OCI-LY1 (cell line): ENCODE measurements at regions not wholly inside any gene's neighbourhood (a gene's known extent, or its start where the extent isn't known, plus 50 kb on each side); places are given as distances from the start of the nearest gene placed in this dataset.
"Not testable (repeated sequence)": the region's sequence is repeated elsewhere in the genome, so short reads cannot be mapped to it uniquely, and the experiment has no call there.

Experiments used
- H2AFZ ChIP-seq: fragments of 200-600 bp; sonication (generic), shearing (Covaris generic); 2 replicates; pipeline ENCODE4 v1.6.0; 2014; ENCODE audit warnings: antibody characterized with exemption, mild to moderate bottlenecking, low read length
- H3F3A ChIP-seq: fragments of 200-600 bp; sonication (generic), shearing (Covaris generic); 2 replicates; pipeline ENCODE4 v1.6.0; 2014; ENCODE audit warnings: mild to moderate bottlenecking, antibody characterized with exemption, low read length, moderate library complexity; ENCODE audit not compliant: insufficient read depth
- H3K27ac ChIP-seq: fragments of 200-600 bp; sonication (generic); 2 replicates; pipeline ENCODE4 v1.5.1; 2014; ENCODE audit warnings: low read length, mixed run types, mild to moderate bottlenecking, low read depth; ENCODE audit not compliant: poor library complexity, severe bottlenecking
- H3K27me3 ChIP-seq: fragments of 200-600 bp; sonication (generic); 2 replicates; pipeline ENCODE4 v1.6.0; 2014; ENCODE audit warnings: antibody characterized with exemption, mild to moderate bottlenecking, low read length, moderate library complexity; ENCODE audit not compliant: insufficient read depth
- H3K36me3 ChIP-seq: fragments of 200-600 bp; sonication (generic); 2 replicates; pipeline ENCODE4 v1.6.1; 2014; ENCODE audit warnings: mild to moderate bottlenecking, antibody characterized with exemption, low read length, moderate library complexity, mixed read lengths; ENCODE audit not compliant: insufficient read depth
- H3K4me1 ChIP-seq: fragments of 200-600 bp; sonication (generic); 2 replicates; pipeline ENCODE4 v1.5.1; 2014; ENCODE audit warnings: mild to moderate bottlenecking, low read length, moderate library complexity; ENCODE audit not compliant: insufficient read depth, severe bottlenecking
- H3K4me2 ChIP-seq: fragments of 200-600 bp; sonication (generic), shearing (Covaris generic); 2 replicates; pipeline ENCODE4 v1.6.1; 2014; ENCODE audit warnings: low read length
- H3K4me3 ChIP-seq: fragments of 200-600 bp; sonication (generic); 2 replicates; pipeline ENCODE4 v1.5.1; 2014; ENCODE audit warnings: low read length, low read depth, mild to moderate bottlenecking, mixed read lengths; ENCODE audit not compliant: poor library complexity, severe bottlenecking
- H3K79me2 ChIP-seq: fragments of 200-600 bp; shearing (Covaris generic); 2 replicates; pipeline ENCODE4 v1.6.1; 2016; ENCODE audit warnings: mixed run types, low read length, mixed read lengths; ENCODE audit not compliant: insufficient read depth
- H3K9ac ChIP-seq: fragments of 200-600 bp; sonication (generic), shearing (Covaris generic); 2 replicates; pipeline ENCODE4 v1.6.1; 2014; ENCODE audit warnings: mild to moderate bottlenecking, low read length, mixed read lengths
- H3K9me2 ChIP-seq: fragments of 200-600 bp; sonication (generic), shearing (Covaris generic); 2 replicates; pipeline ENCODE4 v1.6.1; 2014; ENCODE audit warnings: low read depth, mild to moderate bottlenecking, low read length, mixed read lengths
- H3K9me3 ChIP-seq: fragments of 200-600 bp; shearing (Covaris generic); 2 replicates; pipeline ENCODE4 v1.6.1; 2014; ENCODE audit warnings: low read length, mixed read lengths
- H4K20me1 ChIP-seq: fragments of 200-600 bp; sonication (generic), shearing (Covaris generic); 2 replicates; pipeline ENCODE4 v1.6.0; 2016; ENCODE audit warnings: mild to moderate bottlenecking, low read length; ENCODE audit not compliant: insufficient read depth
- EZH2 ChIP-seq: fragments of 200-600 bp; sonication (generic), shearing (Covaris generic); IDR thresholded peaks from 2 replicates; pipeline ENCODE4 v1.8.0; 2017; ENCODE audit warnings: borderline replicate concordance, mixed run types, mild to moderate bottlenecking, antibody characterized with exemption, low read length, moderate library complexity, mixed read lengths
- TF ChIP-seq, protein P1 (sequence below): fragments of 200-600 bp; sonication (generic), shearing (Covaris generic); IDR thresholded peaks from 2 replicates; pipeline ENCODE4 v1.5.1; 2017; ENCODE audit warnings: mild to moderate bottlenecking, antibody characterized with exemption, low read length, moderate library complexity, mixed read lengths

DNA sequence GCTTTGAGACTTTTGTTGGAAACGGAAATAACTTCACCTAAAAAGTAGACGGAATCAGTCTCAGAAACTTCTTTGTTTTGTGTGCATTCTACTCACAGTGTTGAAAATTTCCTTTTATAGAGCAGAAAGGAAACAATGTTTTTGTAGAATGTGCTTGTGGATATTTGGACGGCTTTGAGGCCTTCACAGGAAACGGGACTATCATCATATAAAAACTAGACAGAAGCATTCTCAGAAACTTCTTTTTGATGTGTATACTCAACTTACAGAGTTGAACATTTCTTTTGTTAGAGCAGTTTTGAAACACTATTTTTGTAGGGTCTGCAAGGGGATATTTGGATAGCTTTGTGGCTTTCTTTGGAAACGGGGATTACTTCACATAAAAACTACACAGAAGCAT, 627.5 kb upstream of the ZNF337 start:
- Histone ChIP-seq H3K9me2 (no peaks in the 10 kb centered on the region), H3K36me3 (no peaks in the 10 kb centered on the region), H3K27me3 (no peaks in the 10 kb centered on the region), H3K9ac (no peak overlapping the region), H4K20me1 (no peaks in the 10 kb centered on the region), H3K4me2 (no peak overlapping the region), H3F3A (no peaks in the 10 kb centered on the region), H3K4me3 (no peak overlapping the region), H3K4me1 (no peaks in the 10 kb centered on the region), H3K9me3 (no peaks in the 10 kb centered on the region), H3K27ac (no peak overlapping the region), H2AFZ (no peak overlapping the region), H3K79me2 (no peaks in the 10 kb centered on the region)
- no peak for TF ChIP-seq EZH2
- TF ChIP-seq, protein P1, sequence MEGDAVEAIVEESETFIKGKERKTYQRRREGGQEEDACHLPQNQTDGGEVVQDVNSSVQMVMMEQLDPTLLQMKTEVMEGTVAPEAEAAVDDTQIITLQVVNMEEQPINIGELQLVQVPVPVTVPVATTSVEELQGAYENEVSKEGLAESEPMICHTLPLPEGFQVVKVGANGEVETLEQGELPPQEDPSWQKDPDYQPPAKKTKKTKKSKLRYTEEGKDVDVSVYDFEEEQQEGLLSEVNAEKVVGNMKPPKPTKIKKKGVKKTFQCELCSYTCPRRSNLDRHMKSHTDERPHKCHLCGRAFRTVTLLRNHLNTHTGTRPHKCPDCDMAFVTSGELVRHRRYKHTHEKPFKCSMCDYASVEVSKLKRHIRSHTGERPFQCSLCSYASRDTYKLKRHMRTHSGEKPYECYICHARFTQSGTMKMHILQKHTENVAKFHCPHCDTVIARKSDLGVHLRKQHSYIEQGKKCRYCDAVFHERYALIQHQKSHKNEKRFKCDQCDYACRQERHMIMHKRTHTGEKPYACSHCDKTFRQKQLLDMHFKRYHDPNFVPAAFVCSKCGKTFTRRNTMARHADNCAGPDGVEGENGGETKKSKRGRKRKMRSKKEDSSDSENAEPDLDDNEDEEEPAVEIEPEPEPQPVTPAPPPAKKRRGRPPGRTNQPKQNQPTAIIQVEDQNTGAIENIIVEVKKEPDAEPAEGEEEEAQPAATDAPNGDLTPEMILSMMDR = no peak

DNA sequence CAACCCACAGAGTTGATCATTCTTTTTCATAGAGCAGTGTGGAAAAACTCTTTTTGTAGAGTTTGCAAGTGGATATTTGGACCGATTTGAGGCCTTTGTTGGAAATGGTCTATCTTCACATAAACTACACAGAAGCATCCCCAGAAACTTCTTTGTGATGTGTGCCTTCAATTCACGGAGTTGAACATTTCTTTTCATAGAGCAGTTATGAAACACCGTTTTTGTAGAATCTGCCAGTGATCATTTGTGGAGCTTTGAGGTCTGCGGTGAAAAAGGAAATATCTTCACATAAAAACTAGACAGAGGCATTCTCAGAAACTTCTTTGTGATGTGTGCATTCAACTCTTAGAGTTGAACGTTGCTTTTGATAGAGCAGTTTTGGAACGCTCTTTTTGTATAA, 618.4 kb upstream of the ZNF337 start:
- Histone ChIP-seq H3K27me3 (no peaks in the 10 kb centered on the region), H4K20me1 (no peaks in the 10 kb centered on the region), H3K4me2 (no peak overlapping the region), H3K4me1 (no peaks in the 10 kb centered on the region), H3K79me2 (no peaks in the 10 kb centered on the region), H3F3A (no peaks in the 10 kb centered on the region), H2AFZ (no peak overlapping the region), H3K9me3 (no peaks in the 10 kb centered on the region), H3K27ac (no peak overlapping the region), H3K9me2 (no peaks in the 10 kb centered on the region), H3K36me3 (no peaks in the 10 kb centered on the region), H3K4me3 (no peak overlapping the region), H3K9ac (no peak overlapping the region)
- TF ChIP-seq EZH2 = no peak
- TF ChIP-seq, protein P1 = no peak

DNA sequence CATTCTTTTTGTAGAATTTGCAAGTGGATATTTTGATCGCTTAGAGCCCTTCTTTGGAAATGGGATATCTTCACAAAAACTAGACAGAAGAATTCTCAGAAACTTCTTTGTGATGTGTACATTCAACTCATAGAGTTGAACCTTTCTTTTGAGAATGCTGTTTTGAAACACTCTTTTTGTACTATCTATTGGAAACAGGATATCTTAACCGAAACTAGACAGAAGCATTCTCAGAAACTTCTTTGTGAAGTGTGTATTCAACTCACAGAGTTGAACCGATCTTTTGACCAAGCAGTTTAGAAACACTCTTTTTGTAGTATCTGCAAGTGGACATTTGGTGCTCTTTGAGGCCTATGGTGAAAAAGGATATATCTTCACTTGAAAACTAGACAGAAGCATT, 613.1 kb upstream of the ZNF337 start:
- not testable (repeated sequence) for H3K27ac ChIP-seq, H3K27me3 ChIP-seq, H3K4me3 ChIP-seq, H3K9me2 ChIP-seq, H3K79me2 ChIP-seq, H3K9me3 ChIP-seq, H2AFZ ChIP-seq, H3K4me1 ChIP-seq, H3K9ac ChIP-seq, H3F3A ChIP-seq, H3K4me2 ChIP-seq, H3K36me3 ChIP-seq, H4K20me1 ChIP-seq

DNA sequence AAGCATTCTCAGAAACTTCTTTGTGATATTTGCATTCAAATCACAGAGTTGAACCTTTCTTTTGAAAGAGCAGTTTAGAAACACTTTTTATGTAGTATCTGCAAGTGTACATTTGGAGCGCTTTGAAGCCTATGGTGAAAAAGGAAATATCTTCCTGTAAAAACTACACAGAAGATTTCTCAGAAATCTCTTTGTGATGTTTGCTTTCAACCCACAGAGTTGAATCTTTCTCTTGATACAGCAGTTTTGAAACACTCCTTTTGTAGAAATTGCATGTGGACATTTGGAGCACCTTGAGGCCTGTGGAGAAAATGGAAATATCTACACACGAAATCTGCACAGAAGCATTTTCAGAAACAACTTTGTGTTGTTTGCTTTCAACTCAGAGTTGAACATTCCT, 612.3 kb upstream of the ZNF337 start:
- Histone ChIP-seq H3K36me3 (no peaks in the 10 kb centered on the region), H3K9ac (no peak overlapping the region), H3K9me2 (no peaks in the 10 kb centered on the region), H3K4me3 (no peak overlapping the region), H2AFZ (no peak overlapping the region), H3F3A (no peaks in the 10 kb centered on the region), H3K4me1 (no peaks in the 10 kb centered on the region), H3K4me2 (no peak overlapping the region), H3K27me3 (no peaks in the 10 kb centered on the region), H3K79me2 (no peaks in the 10 kb centered on the region), H3K27ac (no peak overlapping the region), H3K9me3 (no peaks in the 10 kb centered on the region), H4K20me1 (no peaks in the 10 kb centered on the region)
- TF ChIP-seq EZH2 = no peak
- TF ChIP-seq, protein P1 = no peak
